Ecto neural progenitor cell (in vitro differentiated cells): ENCODE measurements at regions not wholly inside any gene's neighbourhood (a gene's known extent, or its start where the extent isn't known, plus 50 kb on each side); places are given as distances from the start of the nearest gene placed in this dataset.
"Not testable (repeated sequence)": the region's sequence is repeated elsewhere in the genome, so short reads cannot be mapped to it uniquely, and the experiment has no call there.

Experiments used
- DNase-seq: peaks from one replicate; pipeline ENCODE4 v3.0.0-alpha.2; 2018; ENCODE audit warnings: low spot score

GRCh38 chr15:47887241-47887800 lies 170.0 kb downstream of the SEMA6D start:
- DNase-seq: no peak

- DNase-seq: no peak
Measured at GRCh38 chr15:47888385-47889100, 171.2 kb downstream of the SEMA6D start.

- DNase-seq: no peak
Measured at GRCh38 chr15:47890397-47891150, 173.3 kb downstream of the SEMA6D start.

GRCh38 chr15:47897525-47897924 lies 180.2 kb downstream of the SEMA6D start:
- DNase-seq: no peak

- no peak for DNase-seq
Measured at GRCh38 chr15:47900751-47901150, 183.4 kb downstream of the SEMA6D start.

GRCh38 chr15:47903368-47903767 lies 186.1 kb downstream of the SEMA6D start:
- no peak for DNase-seq

- DNase-seq: no peak
Measured at GRCh38 chr15:47908486-47908885, 191.2 kb downstream of the SEMA6D start.

GRCh38 chr15:47908950-47909670 lies 191.8 kb downstream of the SEMA6D start:
- no peak for DNase-seq

GRCh38 chr15:47912910-47913309 lies 195.6 kb downstream of the SEMA6D start:
- DNase-seq: not testable (repeated sequence)

- DNase-seq: no peak
Measured at GRCh38 chr15:47917881-47918280, 200.6 kb downstream of the SEMA6D start.

GRCh38 chr15:47918877-47919276 lies 201.6 kb downstream of the SEMA6D start:
- DNase-seq: no peak

- DNase-seq: no peak
Measured at GRCh38 chr15:47924381-47924780, 196.4 kb upstream of the SLC24A5 start.

- no peak for DNase-seq
Measured at GRCh38 chr15:47929138-47929803, 191.5 kb upstream of the SLC24A5 start.

GRCh38 chr15:47932261-47932660 lies 188.5 kb upstream of the SLC24A5 start:
- DNase-seq: no peak

- DNase-seq: no peak
Measured at GRCh38 chr15:47932951-47933641, 187.7 kb upstream of the SLC24A5 start.

GRCh38 chr15:47933865-47934264 lies 186.9 kb upstream of the SLC24A5 start:
- DNase-seq: no peak

- no peak for DNase-seq
Measured at GRCh38 chr15:47934342-47934741, 186.4 kb upstream of the SLC24A5 start.

- DNase-seq: no peak
Measured at GRCh38 chr15:47937834-47938233, 183.0 kb upstream of the SLC24A5 start.

GRCh38 chr15:47944637-47945288 lies 176.0 kb upstream of the SLC24A5 start:
- no peak for DNase-seq

GRCh38 chr15:47945872-47946650 lies 174.7 kb upstream of the SLC24A5 start:
- DNase-seq: no peak
